ENCODE measurements at regions not wholly inside any gene's neighbourhood (a gene's known extent, or its start where the extent isn't known, plus 50 kb on each side); places are given as distances from the start of the nearest gene placed in this dataset.
A peak's percentile ranks its signal among the peaks of the same experiment; 100 is the strongest.

- Mint-ChIP-seq H3K27me3 (ENCODE audit: unreplicated experiment) (peaks cover 1% of the 10 kb centered on the region), H3K9me3 (ENCODE audit: unreplicated experiment) (no peaks in the 10 kb centered on the region), H3K27ac (ENCODE audit: unreplicated experiment) (no peak overlapping the region), H3K4me1 (ENCODE audit: unreplicated experiment) (peaks cover 6% of the 10 kb centered on the region), H3K4me3 (ENCODE audit: unreplicated experiment) (no peak overlapping the region), H3K36me3 (ENCODE audit: low read depth, unreplicated experiment) (no peaks in the 10 kb centered on the region)
- no peak for TF ChIP-seq CTCF (IDR thresholded peaks at IDR 0.05; ENCODE audit: unreplicated experiment)
- peak; percentile 4 for DNase-seq (ENCODE audit: low spot score)
These were observed 111.3 kb downstream of the CBLL2 start for GRCh38 chrX:22383988-22384387.

DNA sequence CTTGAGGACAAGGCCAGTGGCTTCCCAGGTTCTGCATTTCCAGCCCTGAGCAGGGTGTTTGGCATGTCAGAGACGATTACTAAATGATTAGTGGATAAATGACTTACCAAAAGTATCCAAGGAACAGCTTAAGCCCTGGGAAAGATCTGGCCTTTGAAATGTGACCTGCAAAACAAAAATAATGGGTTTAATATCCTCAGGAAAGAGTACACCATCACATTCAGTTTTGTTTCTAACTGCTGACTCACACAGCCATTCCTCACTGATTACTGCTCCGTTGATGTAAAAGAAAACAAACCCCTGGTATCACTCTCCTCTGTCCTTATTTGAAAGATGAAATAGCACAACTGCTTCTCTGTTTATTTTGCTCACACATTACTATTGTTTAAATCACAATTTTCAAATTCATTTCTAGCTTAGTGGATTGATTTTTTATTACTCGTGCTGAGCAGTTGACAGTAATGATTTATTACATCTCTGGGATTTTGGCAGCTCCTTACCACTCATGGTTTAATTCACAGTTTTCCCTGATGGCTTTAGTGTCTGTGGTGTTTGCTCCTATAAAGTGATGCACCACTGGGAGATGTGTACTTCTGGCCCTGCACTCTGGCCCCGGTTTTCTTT is 117.0 kb downstream of the CBLL2 start:
- Mint-ChIP-seq H3K4me1 (ENCODE audit: unreplicated experiment) (peaks cover 10% of the 10 kb centered on the region), H3K9me3 (ENCODE audit: unreplicated experiment) (no peaks in the 10 kb centered on the region), H3K4me3 (ENCODE audit: unreplicated experiment) (no peak overlapping the region), H3K36me3 (ENCODE audit: low read depth, unreplicated experiment) (no peaks in the 10 kb centered on the region), H3K27me3 (ENCODE audit: unreplicated experiment) (no peaks in the 10 kb centered on the region), H3K27ac (ENCODE audit: unreplicated experiment) (no peak overlapping the region)
- no peak for TF ChIP-seq CTCF (IDR thresholded peaks at IDR 0.05; ENCODE audit: unreplicated experiment)
- no peak for DNase-seq (ENCODE audit: low spot score)

DNA sequence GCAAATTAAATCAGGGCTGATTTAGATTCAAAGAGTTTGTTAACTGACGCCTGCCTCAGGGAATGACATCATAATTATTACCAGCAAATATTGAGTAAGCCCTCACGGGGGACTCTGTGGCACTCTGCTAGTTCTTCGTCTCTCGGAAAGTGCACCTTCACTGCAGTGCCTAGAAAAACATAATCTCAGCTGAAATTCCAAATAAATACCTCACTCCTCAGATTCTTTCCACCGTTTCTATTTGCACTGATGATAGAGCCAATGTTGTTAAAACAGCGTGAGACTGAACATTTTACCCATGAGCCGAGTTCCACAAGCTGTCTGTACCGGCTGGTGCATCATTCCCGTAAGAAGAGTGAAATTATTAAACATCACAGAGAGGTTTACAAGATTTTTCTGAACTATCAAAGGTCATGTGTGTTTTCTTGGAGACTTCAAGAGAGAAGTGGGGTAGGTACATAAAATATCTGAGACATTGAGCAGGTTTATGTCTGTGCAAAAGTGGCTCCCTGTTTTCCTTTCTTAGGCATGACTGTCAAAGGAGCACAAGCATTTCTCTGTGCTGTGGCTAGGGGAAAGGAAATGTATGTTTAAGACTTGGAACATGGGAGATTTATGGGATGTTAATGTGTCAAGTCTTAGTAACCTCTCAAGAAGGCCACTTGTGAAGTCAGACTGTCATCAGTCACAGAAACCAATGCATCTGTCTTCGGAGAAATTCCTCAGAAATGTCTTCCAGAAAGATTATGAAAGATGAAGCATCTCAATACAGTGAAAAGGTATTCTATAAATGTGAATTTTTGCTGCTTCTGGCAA is 119.6 kb downstream of the CBLL2 start:
- TF ChIP-seq CTCF (IDR thresholded peaks at IDR 0.05; ENCODE audit: unreplicated experiment), result no peak
- Mint-ChIP-seq H3K4me3 (ENCODE audit: unreplicated experiment) (no peak overlapping the region), H3K9me3 (ENCODE audit: unreplicated experiment) (no peaks in the 10 kb centered on the region), H3K27me3 (ENCODE audit: unreplicated experiment) (no peaks in the 10 kb centered on the region), H3K36me3 (ENCODE audit: low read depth, unreplicated experiment) (no peaks in the 10 kb centered on the region), H3K27ac (ENCODE audit: unreplicated experiment) (no peak overlapping the region), H3K4me1 (ENCODE audit: unreplicated experiment) (peaks cover 10% of the 10 kb centered on the region)
- DNase-seq (ENCODE audit: low spot score), result no peak

- no peak overlapping the region for H3K4me3 Mint-ChIP-seq (ENCODE audit: unreplicated experiment)
- H3K9me3 Mint-ChIP-seq (ENCODE audit: unreplicated experiment), result no peaks in the 10 kb centered on the region
- no peaks in the 10 kb centered on the region for H3K36me3 Mint-ChIP-seq (ENCODE audit: low read depth, unreplicated experiment)
- H3K27me3 Mint-ChIP-seq (ENCODE audit: unreplicated experiment), result no peaks in the 10 kb centered on the region
- H3K4me1 Mint-ChIP-seq (ENCODE audit: unreplicated experiment), result no peaks in the 10 kb centered on the region
- DNase-seq (ENCODE audit: low spot score), result no peak
- no peak overlapping the region for H3K27ac Mint-ChIP-seq (ENCODE audit: unreplicated experiment)
- no peak for TF ChIP-seq CTCF (IDR thresholded peaks at IDR 0.05; ENCODE audit: unreplicated experiment)
These were observed 122.7 kb downstream of the CBLL2 start for GRCh38 chrX:22395372-22395771.

DNA sequence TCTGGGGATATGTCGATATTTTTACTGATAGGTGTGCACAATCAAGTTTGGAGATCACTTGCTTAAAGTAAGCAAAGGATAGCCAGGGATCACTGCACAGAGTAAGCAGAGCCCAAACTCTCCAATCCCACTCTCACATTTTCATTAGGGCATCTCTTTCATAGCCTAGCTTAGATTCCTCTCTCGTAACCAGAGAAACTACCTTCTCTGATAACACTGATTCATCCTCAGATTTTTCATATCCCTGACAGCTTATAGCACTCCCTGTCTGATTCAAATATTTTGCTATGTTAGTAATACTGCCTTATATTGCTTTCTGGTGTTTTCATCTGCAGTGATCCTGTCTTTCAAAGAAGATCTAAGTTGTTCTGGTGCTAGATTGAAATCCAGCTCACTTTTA is 123.7 kb downstream of the CBLL2 start:
- H3K36me3 Mint-ChIP-seq (ENCODE audit: low read depth, unreplicated experiment), result no peaks in the 10 kb centered on the region
- no peaks in the 10 kb centered on the region for H3K9me3 Mint-ChIP-seq (ENCODE audit: unreplicated experiment)
- H3K27me3 Mint-ChIP-seq (ENCODE audit: unreplicated experiment), result no peaks in the 10 kb centered on the region
- no peaks in the 10 kb centered on the region for H3K4me1 Mint-ChIP-seq (ENCODE audit: unreplicated experiment)
- DNase-seq (ENCODE audit: low spot score), result no peak
- H3K4me3 Mint-ChIP-seq (ENCODE audit: unreplicated experiment), result no peak overlapping the region
- TF ChIP-seq CTCF (IDR thresholded peaks at IDR 0.05; ENCODE audit: unreplicated experiment), result no peak
- no peak overlapping the region for H3K27ac Mint-ChIP-seq (ENCODE audit: unreplicated experiment)

Data from endothelial cell (in vitro differentiated cells).